ENCODE measurements at regions not wholly inside any gene's neighbourhood (a gene's known extent, or its start where the extent isn't known, plus 50 kb on each side); places are given as distances from the start of the nearest gene placed in this dataset.
"Not testable (repeated sequence)": the region's sequence is repeated elsewhere in the genome, so short reads cannot be mapped to it uniquely, and the experiment has no call there.

- DNase-seq (ENCODE audit: low read depth in 2 of 2): no peak
Measured at GRCh38 chr1:4171480-4172450, 271.7 kb upstream of the C1orf174 start.

GRCh38 chr1:4172644-4173599 is 272.9 kb upstream of the C1orf174 start:
- DNase-seq (ENCODE audit: low read depth in 2 of 2): no peak

GRCh38 chr1:4173731-4174130 is 273.7 kb upstream of the C1orf174 start:
- no peak for DNase-seq (ENCODE audit: low read depth in 2 of 2)

GRCh38 chr1:4174291-4175200 is 274.5 kb upstream of the C1orf174 start:
- no peak for DNase-seq (ENCODE audit: low read depth in 2 of 2)

GRCh38 chr1:4175566-4176405 is 275.7 kb upstream of the C1orf174 start:
- no peak for DNase-seq (ENCODE audit: low read depth in 2 of 2)

- no peak for DNase-seq (ENCODE audit: low read depth in 2 of 2)
Measured at GRCh38 chr1:4176841-4177240, 276.8 kb upstream of the C1orf174 start.

- no peak for DNase-seq (ENCODE audit: low read depth in 2 of 2)
Measured at GRCh38 chr1:4177425-4178150, 277.5 kb upstream of the C1orf174 start.

- DNase-seq (ENCODE audit: low read depth in 2 of 2): no peak
Measured at GRCh38 chr1:4178501-4179113, 278.5 kb upstream of the C1orf174 start.

GRCh38 chr1:4179914-4180735 is 280.1 kb upstream of the C1orf174 start:
- no peak for DNase-seq (ENCODE audit: low read depth in 2 of 2)

GRCh38 chr1:4186486-4186885 is 286.4 kb upstream of the C1orf174 start:
- DNase-seq (ENCODE audit: low read depth in 2 of 2): not testable (repeated sequence)

GRCh38 chr1:4203501-4203900 is 303.4 kb upstream of the C1orf174 start:
- no peak for DNase-seq (ENCODE audit: low read depth in 2 of 2)

GRCh38 chr1:4207183-4207582 is 307.1 kb upstream of the C1orf174 start:
- no peak for DNase-seq (ENCODE audit: low read depth in 2 of 2)

- no peak for DNase-seq (ENCODE audit: low read depth in 2 of 2)
Measured at GRCh38 chr1:4207842-4208692, 308.0 kb upstream of the C1orf174 start.

GRCh38 chr1:4210043-4210442 is 310.0 kb upstream of the C1orf174 start:
- no peak for DNase-seq (ENCODE audit: low read depth in 2 of 2)

GRCh38 chr1:4212796-4213195 is 312.7 kb upstream of the C1orf174 start:
- DNase-seq (ENCODE audit: low read depth in 2 of 2): no peak

GRCh38 chr1:4213366-4213973 is 313.4 kb upstream of the C1orf174 start:
- DNase-seq (ENCODE audit: low read depth in 2 of 2): no peak

- DNase-seq (ENCODE audit: low read depth in 2 of 2): no peak
Measured at GRCh38 chr1:4214826-4215225, 314.8 kb upstream of the C1orf174 start.
